ENCODE measurements at regions not wholly inside any gene's neighbourhood (a gene's known extent, or its start where the extent isn't known, plus 50 kb on each side); places are given as distances from the start of the nearest gene placed in this dataset.

- Histone ChIP-seq H3K9ac (ENCODE audit: low read length) (no peak overlapping the region), H3K9me2 (ENCODE audit: insufficient read depth) (no peaks in the 10 kb centered on the region), H3K4me1 (ENCODE audit: control insufficient read depth in 1 of 2, insufficient read depth in 2 of 2, low read length in 2 of 2) (no peaks in the 10 kb centered on the region), H3K27ac (ENCODE audit: low read depth, low read length) (no peak overlapping the region), H3K4me2 (ENCODE audit: low read length) (no peak overlapping the region), H3K27me3 (ENCODE audit: insufficient read depth, low read length) (no peaks in the 10 kb centered on the region), H3K9me3 (ENCODE audit: control insufficient read depth in 1 of 2, insufficient read depth in 1 of 2, low read depth in 1 of 2, low read length in 2 of 2) (no peaks in the 10 kb centered on the region), H3K36me3 (ENCODE audit: control insufficient read depth in 1 of 2, insufficient read depth in 2 of 2, low read length in 2 of 2) (no peaks in the 10 kb centered on the region), H3K4me3 (replicated peaks in 1 of 2; ENCODE audit: low read depth in 1 of 2, low read length in 2 of 2) (no peak overlapping the region), H2AFZ (ENCODE audit: low read depth, low read length, poor library complexity, severe bottlenecking) (no peak overlapping the region), H3K79me2 (ENCODE audit: insufficient read depth, low read length) (no peaks in the 10 kb centered on the region), H4K20me1 (ENCODE audit: insufficient read depth) (no peaks in the 10 kb centered on the region)
- ATAC-seq (no peak), DNase-seq (ENCODE audit: low read depth, low spot score) (no peak)
- ChIA-PET CTCF (no interaction called here), RAD21 (ENCODE audit: low non-redundant PET in 1 of 2, low total read pairs in 2 of 2, uncharacterized antibody in 2 of 2, unreplicated experiment in 2 of 2) (no interaction called here), POLR2A (no interaction called here)
- no TSS peak for BruUV-seq (replicated peaks)
- no peak for TF ChIP-seq CBX3 (IDR thresholded peaks at IDR 0.05; ENCODE audit: low read depth)
- TF ChIP-seq TCF7L2 (IDR thresholded peaks at IDR 0.05; ENCODE audit: borderline replicate concordance, extremely low read depth, insufficient read depth, insufficient read length), result no peak
- TF ChIP-seq RAD21 (IDR thresholded peaks at IDR 0.05; ENCODE audit: low read depth), result no peak
- intact Hi-C loops (cut with micrococcal nuclease), result no loop called here
Observed at GRCh38 chr4:180751009-180751408, 1492.2 kb upstream of the TENM3 start.

- Histone ChIP-seq H3K9me2 (ENCODE audit: insufficient read depth) (no peaks in the 10 kb centered on the region), H3K4me2 (ENCODE audit: low read length) (no peak overlapping the region), H2AFZ (ENCODE audit: low read depth, low read length, poor library complexity, severe bottlenecking) (no peak overlapping the region), H3K27me3 (ENCODE audit: insufficient read depth, low read length) (no peaks in the 10 kb centered on the region), H3K4me3 (replicated peaks in 1 of 2; ENCODE audit: low read depth in 1 of 2, low read length in 2 of 2) (no peak overlapping the region), H3K9me3 (ENCODE audit: control insufficient read depth in 1 of 2, insufficient read depth in 1 of 2, low read depth in 1 of 2, low read length in 2 of 2) (no peaks in the 10 kb centered on the region), H3K36me3 (ENCODE audit: control insufficient read depth in 1 of 2, insufficient read depth in 2 of 2, low read length in 2 of 2) (no peaks in the 10 kb centered on the region), H3K9ac (ENCODE audit: low read length) (no peak overlapping the region), H3K27ac (ENCODE audit: low read depth, low read length) (no peak overlapping the region), H3K79me2 (ENCODE audit: insufficient read depth, low read length) (no peaks in the 10 kb centered on the region), H3K4me1 (ENCODE audit: control insufficient read depth in 1 of 2, insufficient read depth in 2 of 2, low read length in 2 of 2) (no peaks in the 10 kb centered on the region), H4K20me1 (ENCODE audit: insufficient read depth) (no peaks in the 10 kb centered on the region)
- no peak for ATAC-seq
- no peak for TF ChIP-seq REST (IDR thresholded peaks at IDR 0.05; ENCODE audit: low read depth)
- TF ChIP-seq ZFX (IDR thresholded peaks at IDR 0.05), result no peak
- TF ChIP-seq RAD21 (IDR thresholded peaks at IDR 0.05; ENCODE audit: low read depth), result no peak
- no peak for TF ChIP-seq EGR1 (IDR thresholded peaks at IDR 0.05; ENCODE audit: low read depth)
- intact Hi-C loops (cut with micrococcal nuclease), result no loop called here
- no TSS peak for BruUV-seq (replicated peaks)
- CTCF ChIA-PET, result no interaction called here
- no peak for DNase-seq (ENCODE audit: low read depth, low spot score)
- RAD21 ChIA-PET (ENCODE audit: low non-redundant PET in 1 of 2, low total read pairs in 2 of 2, uncharacterized antibody in 2 of 2, unreplicated experiment in 2 of 2), result no interaction called here
- POLR2A ChIA-PET, result no interaction called here
Observed at GRCh38 chr4:180757927-180758326, 1485.3 kb upstream of the TENM3 start.

All from HCT116 (cell line).